GM23338 (cell line): ENCODE measurements at regions not wholly inside any gene's neighbourhood (a gene's known extent, or its start where the extent isn't known, plus 50 kb on each side); places are given as distances from the start of the nearest gene placed in this dataset.

ENCODE experiments used
- ATAC-seq: fragments of 200-7000 bp; cut with Tn5 transposase; 3 replicates; pipeline ENCODE4 v1.9.1; 2020
- DNase-seq: peaks from one replicate; pipeline ENCODE4 v3.0.0-alpha.2; 2015; ENCODE audit warnings: low spot score
- H2AFZ ChIP-seq: fragments of 200-600 bp; sonication (generic); 2 replicates; pipeline ENCODE4 v1.8.0; 2016; ENCODE audit warnings: antibody characterized with exemption, mild to moderate bottlenecking, moderate library complexity
- H3F3A ChIP-seq: fragments of 200-600 bp; sonication (generic); replicated peaks from 2 replicates; pipeline ENCODE4 v1.8.0; 2017; ENCODE audit warnings: antibody characterized with exemption, mixed run types, low read depth
- H3K27ac ChIP-seq: fragments of 200-600 bp; sonication (generic); 2 replicates; pipeline ENCODE4 v1.6.1; 2016; ENCODE audit warnings: low read depth
- H3K27me3 ChIP-seq: fragments of 200-600 bp; sonication (generic); 2 replicates; pipeline ENCODE4 v1.8.0; 2016; ENCODE audit warnings: mild to moderate bottlenecking, mixed run types, moderate library complexity; ENCODE audit not compliant: insufficient read depth
- H3K36me3 ChIP-seq: fragments of 200-600 bp; sonication (generic); 2 replicates; pipeline ENCODE4 v1.8.0; 2016; ENCODE audit warnings: mild to moderate bottlenecking; ENCODE audit not compliant: insufficient read depth
- H3K4me1 ChIP-seq: fragments of 200-600 bp; sonication (generic); 2 replicates; pipeline ENCODE4 v1.8.0; 2016; ENCODE audit warnings: mild to moderate bottlenecking, moderate library complexity; ENCODE audit not compliant: insufficient read depth
- H3K4me2 ChIP-seq: fragments of 200-600 bp; sonication (generic); 2 replicates; pipeline ENCODE4 v1.7.1; 2017; ENCODE audit warnings: mixed run types
- H3K4me3 ChIP-seq: fragments of 200-600 bp; sonication (generic); 2 replicates; pipeline ENCODE4 v1.6.1; 2016; ENCODE audit warnings: mixed run types
- H3K79me2 ChIP-seq: fragments of 200-600 bp; sonication (generic); replicated peaks from 2 replicates; pipeline ENCODE4 v1.8.0; 2017; ENCODE audit warnings: mild to moderate bottlenecking; ENCODE audit not compliant: insufficient read depth
- H3K9me2 ChIP-seq: fragments of 200-600 bp; sonication (generic); 2 replicates; pipeline ENCODE4 v1.8.0; 2017; ENCODE audit not compliant: insufficient read depth
- H4K20me1 ChIP-seq: fragments of 200-600 bp; sonication (generic); replicated peaks from 2 replicates; pipeline ENCODE4 v1.8.0; 2017; ENCODE audit warnings: mild to moderate bottlenecking; ENCODE audit not compliant: insufficient read depth
- H3K27ac Mint-ChIP-seq: 2 replicates; pipeline ENCODE4 v1.8.0; 2020; ENCODE audit warnings: inconsistent platforms, mild to moderate bottlenecking, moderate library complexity, mixed read lengths
- H3K27me3 Mint-ChIP-seq: 3 replicates; pipeline ENCODE4 v1.8.0; 2022; ENCODE audit warnings: low read depth, mild to moderate bottlenecking, moderate library complexity, mixed read lengths, inconsistent platforms; ENCODE audit not compliant: insufficient read depth, poor library complexity
- H3K36me3 Mint-ChIP-seq: 3 replicates; pipeline ENCODE4 v1.8.0; 2021; ENCODE audit warnings: low read depth, mild to moderate bottlenecking, inconsistent platforms, moderate library complexity, mixed read lengths
- H3K4me1 Mint-ChIP-seq: 3 replicates; pipeline ENCODE4 v1.8.0; 2020; ENCODE audit warnings: mild to moderate bottlenecking, inconsistent platforms, mixed read lengths
- H3K4me3 Mint-ChIP-seq: 3 replicates; pipeline ENCODE4 v1.8.0; 2021; ENCODE audit warnings: moderate library complexity, mild to moderate bottlenecking, inconsistent platforms, mixed read lengths
- H3K9me3 Mint-ChIP-seq: 3 replicates; pipeline ENCODE4 v1.8.0; 2020; ENCODE audit warnings: moderate library complexity, mild to moderate bottlenecking, inconsistent platforms, mixed read lengths
- CREB1 ChIP-seq: fragments of 250-450 bp; sonication (Bioruptor Pico); IDR thresholded peaks from 2 replicates; pipeline ENCODE4 v1.5.0; 2020; ENCODE audit warnings: low read depth, mild to moderate bottlenecking, moderate library complexity
- CTCF ChIP-seq, 2 experiments: fragments of 200-600 bp in 1 of 2; sonication (generic) in 1 of 2; conservative IDR thresholded peaks; 2 replicates each; pipeline versions ENCODE4 v1.5.1 to v1.6.1; 2016 to 2017; ENCODE audit warnings: antibody characterized with exemption in 2 of 2, low read depth in 2 of 2, mild to moderate bottlenecking in 2 of 2, moderate library complexity in 1 of 2
- ETS1 ChIP-seq: IDR thresholded peaks from 2 replicates; pipeline ENCODE4 v1.6.1; 2016; ENCODE audit warnings: antibody characterized with exemption
- EZH2 ChIP-seq: fragments of 200-600 bp; sonication (generic); IDR thresholded peaks from one replicate; pipeline ENCODE4 v1.8.0; 2017; ENCODE audit warnings: antibody characterized with exemption, mild to moderate bottlenecking, low read depth; ENCODE audit not compliant: unreplicated experiment
- JUNB ChIP-seq: IDR thresholded peaks from one replicate; pipeline ENCODE4 v1.6.1; 2016; ENCODE audit warnings: antibody characterized with exemption; ENCODE audit not compliant: unreplicated experiment
- NANOG ChIP-seq: IDR thresholded peaks from 2 replicates; pipeline ENCODE4 v1.6.1; 2016; ENCODE audit warnings: antibody characterized with exemption, borderline replicate concordance
- ZNF114 ChIP-seq: fragments of 250-450 bp; sonication (Bioruptor Pico); IDR thresholded peaks from 2 replicates; pipeline ENCODE4 v1.5.0; 2020; ENCODE audit warnings: mild to moderate bottlenecking, moderate library complexity
- ZNF462 ChIP-seq: fragments of 250-450 bp; sonication (Bioruptor Pico); IDR thresholded peaks from 2 replicates; pipeline ENCODE4 v1.5.0; 2020; ENCODE audit warnings: mild to moderate bottlenecking, moderate library complexity

GRCh38 chr15:62616746-62617145 lies 425.8 kb upstream of the TPM1 start (continued):
- TF ChIP-seq CTCF (conservative IDR thresholded peaks at IDR 0.05; ENCODE audit: low read depth in 2 of 2) (no peak), NANOG (no peak), JUNB (no peak), EZH2 (no peak), ZNF462 (CRISPR knock-in tag) (no peak), ETS1 (no peak), CREB1 (CRISPR knock-in tag) (no peak)

- H3K27me3 ChIP-seq: no peaks in the 10 kb centered on the region
- H3K4me1 Mint-ChIP-seq: no peaks in the 10 kb centered on the region
- no peaks in the 10 kb centered on the region for H3K36me3 ChIP-seq
- no peaks in the 10 kb centered on the region for H3K27me3 Mint-ChIP-seq
- no peak overlapping the region for H2AFZ ChIP-seq
- no peaks in the 10 kb centered on the region for H3K79me2 ChIP-seq
- H3K9me3 Mint-ChIP-seq: no peaks in the 10 kb centered on the region
- ATAC-seq: no peak
- H4K20me1 ChIP-seq: no peaks in the 10 kb centered on the region; the same call in 1 of the 2 replicates
- H3K4me1 ChIP-seq: no peaks in the 10 kb centered on the region
- no peak overlapping the region for H3K4me3 ChIP-seq
- no peak overlapping the region for H3K4me3 Mint-ChIP-seq
- no peak overlapping the region for H3K4me2 ChIP-seq
- DNase-seq: no peak
- no peaks in the 10 kb centered on the region for H3F3A ChIP-seq
- no peak overlapping the region for H3K27ac ChIP-seq
- no peaks in the 10 kb centered on the region for H3K9me2 ChIP-seq
- no peak for TF ChIP-seq CREB1 (CRISPR knock-in tag)
- no peak for TF ChIP-seq ZNF114 (CRISPR knock-in tag)
- H3K36me3 Mint-ChIP-seq: no peaks in the 10 kb centered on the region
- no peak overlapping the region for H3K27ac Mint-ChIP-seq
Observed at GRCh38 chr15:62617741-62618140, 424.8 kb upstream of the TPM1 start.
